ENCODE measurements at regions not wholly inside any gene's neighbourhood (a gene's known extent, or its start where the extent isn't known, plus 50 kb on each side); places are given as distances from the start of the nearest gene placed in this dataset.

GRCh38 chr5:123947797-123948196 lies 435.8 kb downstream of the CSNK1G3 start:
- Histone ChIP-seq H3K27me3 (ENCODE audit: control insufficient read depth in 2 of 2, insufficient read depth in 2 of 2, low read length in 2 of 2) (no peaks in the 10 kb centered on the region), H3K79me2 (ENCODE audit: control insufficient read depth, insufficient read depth, low read length) (no peaks in the 10 kb centered on the region), H3K9me1 (replicated peaks; ENCODE audit: control insufficient read depth, extremely low read depth, insufficient read depth, low read length) (no peaks in the 10 kb centered on the region), H3K36me3 (ENCODE audit: control insufficient read depth in 2 of 2, extremely low read depth in 1 of 2, insufficient read depth in 2 of 2, low read length in 2 of 2) (no peaks in the 10 kb centered on the region), H3K4me1 (ENCODE audit: control insufficient read depth, extremely low read depth, insufficient read depth, low read length) (no peaks in the 10 kb centered on the region), H3K4me2 (ENCODE audit: insufficient read depth, low read length) (no peak overlapping the region), H4K20me1 (replicated peaks; ENCODE audit: control insufficient read depth, extremely low read depth, insufficient read depth, low read length) (no peaks in the 10 kb centered on the region), H3K4me3 (replicated peaks in 1 of 3; ENCODE audit: insufficient read depth in 1 of 3, low read depth in 1 of 3, low read length in 3 of 3) (no peak overlapping the region), H2AFZ (ENCODE audit: low read depth, low read length) (no peak overlapping the region), H3K9me3 (replicated peaks; ENCODE audit: control insufficient read depth, insufficient read depth, low read length) (no peaks in the 10 kb centered on the region), H3K9ac (replicated peaks; ENCODE audit: extremely low read depth, insufficient read depth, low read length) (no peak overlapping the region), H3K27ac (ENCODE audit: insufficient read depth, low read depth, low read length) (no peak overlapping the region)
- TF ChIP-seq POLR2A (IDR thresholded peaks at IDR 0.05; ENCODE audit: low read depth, low read length) (no peak), FOS (IDR thresholded peaks at IDR 0.05; ENCODE audit: borderline replicate concordance, insufficient read depth, low read length) (no peak), JUN (IDR thresholded peaks at IDR 0.05; ENCODE audit: borderline replicate concordance, insufficient read depth, insufficient read length, low read depth) (no peak), POLR2AphosphoS5 (IDR thresholded peaks at IDR 0.05; ENCODE audit: insufficient read depth, low read depth, low read length) (no peak), MYC (IDR thresholded peaks at IDR 0.05; ENCODE audit: low read depth, low read length) (no peak), EZH2 (IDR thresholded peaks at IDR 0.05; ENCODE audit: borderline replicate concordance, low read depth, low read length, severe bottlenecking) (no peak), GATA2 (IDR thresholded peaks at IDR 0.05; ENCODE audit: insufficient read depth, insufficient read length, low read depth, low read length) (no peak)
- TF ChIP-seq, protein P1, sequence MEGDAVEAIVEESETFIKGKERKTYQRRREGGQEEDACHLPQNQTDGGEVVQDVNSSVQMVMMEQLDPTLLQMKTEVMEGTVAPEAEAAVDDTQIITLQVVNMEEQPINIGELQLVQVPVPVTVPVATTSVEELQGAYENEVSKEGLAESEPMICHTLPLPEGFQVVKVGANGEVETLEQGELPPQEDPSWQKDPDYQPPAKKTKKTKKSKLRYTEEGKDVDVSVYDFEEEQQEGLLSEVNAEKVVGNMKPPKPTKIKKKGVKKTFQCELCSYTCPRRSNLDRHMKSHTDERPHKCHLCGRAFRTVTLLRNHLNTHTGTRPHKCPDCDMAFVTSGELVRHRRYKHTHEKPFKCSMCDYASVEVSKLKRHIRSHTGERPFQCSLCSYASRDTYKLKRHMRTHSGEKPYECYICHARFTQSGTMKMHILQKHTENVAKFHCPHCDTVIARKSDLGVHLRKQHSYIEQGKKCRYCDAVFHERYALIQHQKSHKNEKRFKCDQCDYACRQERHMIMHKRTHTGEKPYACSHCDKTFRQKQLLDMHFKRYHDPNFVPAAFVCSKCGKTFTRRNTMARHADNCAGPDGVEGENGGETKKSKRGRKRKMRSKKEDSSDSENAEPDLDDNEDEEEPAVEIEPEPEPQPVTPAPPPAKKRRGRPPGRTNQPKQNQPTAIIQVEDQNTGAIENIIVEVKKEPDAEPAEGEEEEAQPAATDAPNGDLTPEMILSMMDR (IDR thresholded peaks at IDR 0.05; ENCODE audit: extremely low read depth in 1 of 2, insufficient read depth in 1 of 2, low read depth in 1 of 2, low read length in 2 of 2), result no peak
- TF ChIP-seq, protein P2, sequence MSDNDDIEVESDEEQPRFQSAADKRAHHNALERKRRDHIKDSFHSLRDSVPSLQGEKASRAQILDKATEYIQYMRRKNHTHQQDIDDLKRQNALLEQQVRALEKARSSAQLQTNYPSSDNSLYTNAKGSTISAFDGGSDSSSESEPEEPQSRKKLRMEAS (IDR thresholded peaks at IDR 0.05; ENCODE audit: insufficient read depth, insufficient read length), result no peak
- POLR2A ChIA-PET, result no interaction called here
- dilution Hi-C loops (cut with MboI; ENCODE audit: extremely low pct_ligation_motif_present, low sequenced_read_pairs), result no loop called here
- no peak for FAIRE-seq
- intact Hi-C loops (cut with micrococcal nuclease), result no loop called here
- DNase-seq (ENCODE audit: low read depth, low spot score), result no peak
- no TSS peak for BruUV-seq (replicated peaks)
- CTCF ChIA-PET, result no interaction called here

Measured in endothelial cell of umbilical vein (primary cell).